ENCODE measurements at regions not wholly inside any gene's neighbourhood (a gene's known extent, or its start where the extent isn't known, plus 50 kb on each side); places are given as distances from the start of the nearest gene placed in this dataset.

DNA sequence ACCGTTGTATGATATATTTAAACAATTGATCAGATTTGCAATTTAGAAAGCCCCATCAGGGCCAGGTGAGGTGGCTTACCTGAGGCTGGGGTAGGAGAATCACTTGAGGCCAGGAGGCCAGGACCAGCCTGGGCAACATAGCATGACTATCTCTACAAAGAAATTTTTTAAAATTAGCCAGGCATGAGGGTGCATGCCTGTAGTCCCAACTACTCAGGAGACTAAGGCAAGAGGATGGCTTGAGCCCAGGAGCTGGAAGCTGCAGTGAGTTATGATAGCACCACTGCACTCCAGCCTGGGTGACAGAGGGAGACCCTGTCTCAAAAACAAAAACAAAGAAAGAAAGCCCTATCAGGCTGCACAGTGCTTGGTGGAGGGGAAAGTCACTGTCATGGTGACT, 159.9 kb upstream of the RAB4A start:
- Histone ChIP-seq H3K9me3 (replicated peaks) (no peaks in the 10 kb centered on the region), H3K27me3 (no peaks in the 10 kb centered on the region), H3K36me3 (no peaks in the 10 kb centered on the region), H3K4me3 (no peak overlapping the region), H3K27ac (no peak overlapping the region), H3K4me1 (peaks cover 74% of the 10 kb centered on the region)
- DNase-seq: no peak

DNA sequence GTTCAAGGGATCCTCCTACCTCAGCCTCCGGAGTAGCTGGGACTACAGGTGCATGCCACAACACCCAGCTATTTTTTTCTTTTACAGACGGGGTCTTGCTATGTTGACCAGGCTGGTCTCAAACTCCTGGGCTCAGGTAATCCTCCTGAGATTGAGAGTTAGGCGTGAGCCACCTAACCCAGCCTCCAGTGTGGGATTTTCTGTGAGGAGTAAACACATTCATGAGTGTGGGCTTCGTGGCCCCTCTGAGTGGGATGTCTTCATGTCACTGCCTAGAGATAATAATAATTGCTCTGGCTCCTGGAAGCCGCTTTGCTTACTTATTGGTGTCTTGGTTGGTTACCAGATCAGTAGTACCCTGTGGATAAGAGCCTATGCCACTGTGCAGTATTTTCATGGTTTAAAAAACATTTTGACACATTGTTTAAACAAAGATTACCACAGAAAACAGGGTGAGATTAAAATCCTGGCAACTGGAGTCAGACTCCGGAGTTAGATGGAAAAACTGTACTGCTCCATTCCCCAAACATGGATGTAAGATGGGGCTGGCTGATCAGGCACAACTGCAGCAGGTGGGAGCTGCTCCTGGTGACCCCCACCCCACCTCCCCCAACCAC, 159.1 kb upstream of the RAB4A start:
- DNase-seq: peak in 1 of 2 experiments; percentile 45

DNA sequence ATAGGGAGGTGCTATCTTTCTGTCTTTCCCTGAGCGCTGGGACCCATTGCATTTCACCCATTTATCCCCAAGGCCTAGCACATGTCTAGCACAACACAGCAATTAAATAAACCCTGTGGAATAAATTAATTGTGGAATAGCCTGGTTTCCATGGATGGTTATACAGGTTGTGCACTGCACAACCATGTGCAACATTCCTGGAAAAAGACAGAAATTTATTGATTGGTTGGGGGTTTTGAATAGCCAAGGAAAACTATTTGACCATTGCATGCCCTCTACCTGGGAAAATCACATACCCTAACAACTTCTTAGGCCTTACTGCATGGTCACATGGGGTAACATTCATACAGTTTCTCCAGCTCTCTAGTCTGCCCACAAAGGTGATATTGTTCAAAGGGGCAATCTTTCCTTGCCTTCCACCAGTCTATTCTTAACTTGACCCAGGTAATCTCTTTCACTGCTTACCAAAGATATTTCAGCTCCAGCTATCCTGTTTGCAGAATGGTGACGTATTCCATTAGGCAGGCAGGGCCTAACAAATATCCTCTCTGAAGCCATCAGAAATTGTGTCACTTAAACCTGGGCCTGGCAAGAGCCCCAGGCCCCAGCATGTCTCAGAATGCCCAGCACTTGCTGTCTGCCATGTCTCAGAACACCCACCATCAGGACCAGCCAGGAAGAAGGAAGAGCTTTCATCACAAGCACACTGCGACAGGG, 157.9 kb upstream of the RAB4A start:
- Histone ChIP-seq H3K27ac (no peak overlapping the region), H3K4me1 (peaks cover 72% of the 10 kb centered on the region), H3K4me3 (no peak overlapping the region), H3K9me3 (replicated peaks) (no peaks in the 10 kb centered on the region), H3K36me3 (no peaks in the 10 kb centered on the region), H3K27me3 (no peaks in the 10 kb centered on the region)
- no peak for DNase-seq

More for the DNA sequence above, 159.1 kb upstream of the RAB4A start:
- H3K4me1 ChIP-seq: peaks cover 75% of the 10 kb centered on the region
- no peak overlapping the region for H3K4me3 ChIP-seq
- H3K27ac ChIP-seq: no peak overlapping the region; the same call in 1 of the 2 replicates
- no peaks in the 10 kb centered on the region for H3K9me3 ChIP-seq (replicated peaks)
- H3K36me3 ChIP-seq: no peaks in the 10 kb centered on the region
- H3K27me3 ChIP-seq: no peaks in the 10 kb centered on the region

DNA sequence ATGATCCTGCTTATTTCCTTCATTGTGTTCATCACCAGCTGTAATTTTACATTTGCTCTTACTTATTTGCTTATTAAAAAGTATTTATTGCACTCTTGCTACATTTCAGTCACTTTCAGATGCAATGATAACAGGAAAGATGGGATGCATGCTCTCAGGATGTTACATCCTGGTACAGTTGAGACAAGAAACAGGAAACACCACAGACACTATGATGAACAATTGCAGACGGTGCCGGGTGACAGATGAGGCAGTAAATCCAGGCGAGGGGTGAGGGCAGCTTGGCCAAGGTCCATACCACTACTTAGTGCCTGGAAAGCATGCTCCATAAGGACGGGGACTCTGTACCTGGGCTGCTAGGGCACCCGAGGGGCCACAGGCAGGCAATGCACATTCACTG, 156.6 kb upstream of the RAB4A start:
- H3K27ac ChIP-seq: peak overlapping the region; percentile 64
- H3K36me3 ChIP-seq: no peaks in the 10 kb centered on the region
- H3K4me1 ChIP-seq: peaks cover 62% of the 10 kb centered on the region
- H3K4me3 ChIP-seq: no peak overlapping the region
- no peaks in the 10 kb centered on the region for H3K27me3 ChIP-seq
- H3K9me3 ChIP-seq (replicated peaks): no peaks in the 10 kb centered on the region
- peak; percentile 72 to 73 for DNase-seq

DNA sequence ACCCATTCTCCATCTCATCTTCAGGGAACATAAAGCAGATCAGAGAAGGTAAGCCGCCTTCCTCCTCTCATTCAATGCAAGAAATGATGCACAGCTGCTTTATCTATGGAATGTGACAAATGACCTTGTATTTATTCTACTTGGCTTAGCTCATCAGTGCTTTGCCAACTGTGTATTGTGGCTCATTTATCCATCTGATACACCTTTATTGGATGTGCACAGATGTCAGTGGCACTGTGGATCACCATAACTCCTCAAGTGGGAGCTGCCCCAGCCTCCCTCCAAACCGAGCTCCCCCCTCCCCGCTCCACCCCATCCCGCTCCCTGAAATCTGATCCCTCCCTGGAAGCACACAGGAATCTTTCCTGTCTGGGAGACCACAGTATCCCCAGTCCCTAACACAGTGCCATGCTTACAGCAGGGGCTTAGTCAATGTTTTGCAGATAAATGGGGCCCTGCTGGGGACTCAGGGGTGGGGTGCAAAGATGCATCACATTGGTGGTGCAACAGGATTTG, 156.0 kb upstream of the RAB4A start:
- peak overlapping the region; percentile 64 for H3K27ac ChIP-seq
- H3K36me3 ChIP-seq: no peaks in the 10 kb centered on the region
- H3K9me3 ChIP-seq (replicated peaks): no peaks in the 10 kb centered on the region
- H3K27me3 ChIP-seq: no peaks in the 10 kb centered on the region
- peak; percentile 85 to 90 for DNase-seq
- no peak overlapping the region for H3K4me3 ChIP-seq
- peaks cover 56% of the 10 kb centered on the region for H3K4me1 ChIP-seq

DNA sequence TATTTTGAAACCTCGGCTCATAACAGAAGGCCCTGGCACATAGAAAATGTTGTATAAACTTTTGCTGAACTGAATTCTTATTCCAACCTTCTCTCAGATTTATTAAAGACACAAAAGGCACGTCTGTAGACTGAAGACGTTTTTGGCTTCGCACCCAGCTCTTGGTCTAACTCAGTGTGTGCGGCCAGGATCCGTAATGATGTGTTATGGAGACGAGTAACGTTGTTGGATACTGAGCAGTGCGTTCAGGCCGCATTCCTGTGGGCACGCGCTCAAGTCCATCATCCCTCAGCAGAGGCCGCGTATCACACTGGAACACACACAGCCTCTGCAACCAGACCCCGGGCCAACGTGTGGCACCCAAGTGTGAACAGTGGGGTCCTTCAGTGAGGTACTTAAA, 154.8 kb upstream of the RAB4A start:
- H3K4me1 ChIP-seq: peaks cover 47% of the 10 kb centered on the region
- H3K27ac ChIP-seq: no peak overlapping the region; the same call in 1 of the 2 replicates
- H3K9me3 ChIP-seq (replicated peaks): no peaks in the 10 kb centered on the region
- no peak overlapping the region for H3K4me3 ChIP-seq
- no peaks in the 10 kb centered on the region for H3K27me3 ChIP-seq
- no peaks in the 10 kb centered on the region for H3K36me3 ChIP-seq
- DNase-seq: no peak

DNA sequence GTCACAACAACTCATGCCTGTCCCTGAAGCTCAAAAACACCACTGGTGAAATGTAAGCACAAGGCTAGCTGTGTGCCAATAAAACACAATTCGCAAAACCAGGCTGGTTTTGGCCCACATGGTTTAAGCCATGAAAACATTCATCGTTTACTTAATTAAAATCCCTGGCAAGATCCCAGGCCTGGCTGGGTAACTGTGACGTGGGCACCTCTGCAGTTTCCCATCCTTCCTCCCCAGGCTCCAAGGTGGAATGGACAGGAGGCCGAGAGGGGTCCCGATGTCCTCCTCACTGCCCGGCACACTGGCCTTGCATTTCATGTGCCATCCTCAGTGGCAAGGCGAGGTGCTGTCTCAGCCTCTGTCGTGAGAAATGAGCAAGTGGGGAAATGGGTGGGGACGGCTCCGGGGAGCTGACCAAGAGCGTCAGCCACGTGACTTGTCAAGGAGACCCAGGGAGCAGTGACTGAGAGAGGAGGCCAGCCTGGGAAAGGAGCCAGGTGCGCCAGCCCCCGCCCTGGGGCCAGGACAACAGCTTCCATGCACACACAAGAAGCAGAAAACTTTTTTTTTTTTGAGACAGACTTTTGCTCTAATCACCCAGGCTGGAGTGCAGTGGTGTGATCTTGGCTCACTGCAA, 153.1 kb upstream of the RAB4A start:
- H3K9me3 ChIP-seq (replicated peaks): no peaks in the 10 kb centered on the region
- no peak overlapping the region for H3K4me3 ChIP-seq
- H3K27me3 ChIP-seq: no peaks in the 10 kb centered on the region
- no peaks in the 10 kb centered on the region for H3K36me3 ChIP-seq
- peak; percentile 53 to 60 for DNase-seq
- peak overlapping the region; percentile 3; the same call in 1 of the 2 replicates for H3K27ac ChIP-seq
- H3K4me1 ChIP-seq: peaks cover 43% of the 10 kb centered on the region

DNA sequence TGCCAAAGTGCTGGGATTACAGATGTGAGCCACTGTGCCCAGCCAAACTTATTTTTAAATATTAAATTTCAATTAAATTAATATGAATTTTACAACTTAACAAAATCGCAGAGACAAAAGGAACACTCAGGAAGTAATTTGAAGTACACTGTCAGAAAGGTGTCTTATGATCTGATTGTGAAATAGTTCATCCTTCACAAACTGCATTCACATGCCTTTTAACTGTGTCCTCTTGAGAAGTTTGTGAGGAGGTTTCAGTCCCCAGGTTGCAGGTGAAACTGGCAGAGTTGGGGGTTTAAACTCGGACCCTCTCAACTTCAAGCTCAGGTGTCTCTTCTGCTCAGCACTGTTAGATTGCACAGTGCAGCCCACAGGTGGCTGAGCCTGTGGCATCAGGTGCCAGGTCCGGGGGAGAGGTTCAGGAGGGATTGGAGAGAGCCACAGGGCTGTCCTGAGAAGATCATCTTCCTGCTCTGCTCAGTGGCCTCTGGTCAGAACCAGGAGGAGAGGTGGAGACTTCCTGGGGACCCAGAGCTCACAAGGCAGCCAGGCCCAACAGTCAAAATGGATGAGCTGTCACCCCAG, 152.3 kb upstream of the RAB4A start:
- Histone ChIP-seq H3K4me1 (peaks cover 43% of the 10 kb centered on the region), H3K4me3 (no peak overlapping the region), H3K9me3 (replicated peaks) (no peaks in the 10 kb centered on the region), H3K27ac (no peak overlapping the region; the same call in 1 of the 2 replicates), H3K27me3 (no peaks in the 10 kb centered on the region), H3K36me3 (no peaks in the 10 kb centered on the region)
- DNase-seq: no peak

DNA sequence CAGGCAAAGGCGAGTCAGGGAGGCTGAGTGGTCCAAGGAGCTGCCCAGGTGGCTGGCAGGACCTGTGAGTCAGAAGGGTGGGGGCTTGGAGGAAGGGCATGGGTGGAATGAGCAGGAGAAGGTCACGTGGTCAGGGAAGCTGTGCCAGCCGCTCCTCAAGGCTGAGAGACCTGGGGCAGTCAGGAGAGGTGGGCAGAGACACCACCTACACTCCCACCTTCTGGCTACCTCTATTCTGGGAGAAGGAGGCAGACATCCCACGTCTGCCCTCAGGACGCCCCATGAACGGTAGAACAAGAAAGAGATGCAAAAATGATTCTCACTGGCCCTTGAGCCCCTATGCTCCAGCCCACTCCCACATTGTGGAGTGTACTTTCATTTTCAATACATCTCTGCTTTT, 151.8 kb upstream of the RAB4A start:
- no peaks in the 10 kb centered on the region for H3K36me3 ChIP-seq
- no peak for DNase-seq

DNA sequence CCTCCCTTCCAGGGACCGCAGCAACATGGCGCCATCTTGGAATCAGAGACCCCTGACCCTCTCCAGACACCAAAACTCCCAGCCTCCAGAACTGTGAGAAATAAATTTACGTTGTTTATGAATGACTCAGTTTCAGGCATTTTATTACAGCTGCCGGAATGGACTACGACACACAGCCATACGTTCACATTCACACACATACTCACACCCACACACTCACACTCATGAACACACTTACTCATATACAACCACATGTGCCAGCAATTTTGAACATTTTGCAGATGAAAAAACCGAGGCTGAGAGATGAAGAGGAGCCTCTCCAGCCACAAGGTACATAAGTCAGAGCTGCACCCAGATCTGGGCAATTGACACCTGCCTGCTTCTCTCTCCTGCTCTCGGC, 151.0 kb upstream of the RAB4A start:
- Histone ChIP-seq H3K4me3 (no peak overlapping the region), H3K27ac (no peak overlapping the region), H3K4me1 (peaks cover 29% of the 10 kb centered on the region), H3K9me3 (replicated peaks) (no peaks in the 10 kb centered on the region), H3K36me3 (no peaks in the 10 kb centered on the region), H3K27me3 (no peaks in the 10 kb centered on the region)
- DNase-seq: no peak

More for the DNA sequence above, 151.8 kb upstream of the RAB4A start:
- Histone ChIP-seq H3K9me3 (replicated peaks) (no peaks in the 10 kb centered on the region), H3K4me1 (peaks cover 37% of the 10 kb centered on the region), H3K27ac (no peak overlapping the region), H3K27me3 (no peaks in the 10 kb centered on the region), H3K4me3 (no peak overlapping the region)

DNA sequence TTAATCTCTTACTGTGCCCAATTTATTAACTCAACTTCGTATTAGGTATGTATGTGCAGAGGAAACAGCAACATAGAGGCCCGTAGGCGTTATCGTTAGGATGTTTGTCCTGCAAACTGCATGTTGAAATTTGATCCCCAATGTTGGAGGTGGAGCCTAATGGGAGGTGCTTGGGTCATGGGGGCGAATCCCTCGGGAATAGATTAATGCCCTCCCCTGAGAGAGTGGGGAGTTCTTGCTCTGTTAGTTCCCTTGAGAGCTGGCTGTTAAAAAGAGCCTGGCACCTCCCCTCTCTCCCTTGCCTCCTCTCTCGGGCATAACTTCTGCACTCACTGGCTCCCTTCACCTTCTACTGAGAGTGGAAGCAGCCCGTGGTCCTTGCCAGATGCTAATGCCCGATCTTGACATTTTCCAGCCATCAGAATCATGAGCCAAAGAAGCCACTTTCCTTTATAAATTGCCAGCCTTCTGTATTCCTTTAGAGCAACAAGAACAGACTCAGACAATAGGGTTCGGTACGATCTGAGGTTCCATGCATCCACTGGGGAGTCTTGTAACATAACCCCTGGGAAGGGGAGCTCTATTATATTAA, 149.0 kb upstream of the RAB4A start:
- H3K27ac ChIP-seq: no peak overlapping the region
- DNase-seq: peak in 1 of 2 experiments; percentile 44

DNA sequence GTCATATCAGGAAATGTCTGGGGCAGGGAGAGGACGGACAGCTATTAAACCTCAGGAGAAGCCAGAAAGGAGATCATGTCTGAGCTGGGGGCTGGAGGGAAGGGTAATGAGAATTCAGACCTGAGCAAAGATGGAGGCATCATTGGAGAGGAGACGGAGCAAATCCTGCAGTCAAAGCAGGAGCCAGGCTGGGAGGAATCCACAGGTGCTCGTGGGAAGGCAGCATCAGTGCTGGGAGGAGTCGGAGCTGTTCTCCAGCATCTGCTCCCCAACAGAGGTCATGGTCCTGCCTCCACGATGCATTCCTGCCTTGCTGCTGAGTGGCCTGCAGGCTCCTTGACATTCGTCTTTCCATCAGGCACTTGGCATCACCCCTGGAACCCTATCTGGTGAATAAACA, 148.3 kb upstream of the RAB4A start:
- Histone ChIP-seq H3K27ac (no peak overlapping the region), H3K27me3 (no peaks in the 10 kb centered on the region), H3K4me3 (no peak overlapping the region), H3K4me1 (peaks cover 18% of the 10 kb centered on the region), H3K9me3 (replicated peaks) (no peaks in the 10 kb centered on the region), H3K36me3 (no peaks in the 10 kb centered on the region)
- no peak for DNase-seq

More for the DNA sequence above, 149.0 kb upstream of the RAB4A start:
- no peaks in the 10 kb centered on the region for H3K9me3 ChIP-seq (replicated peaks)
- no peaks in the 10 kb centered on the region for H3K27me3 ChIP-seq
- peaks cover 16% of the 10 kb centered on the region for H3K4me1 ChIP-seq
- no peak overlapping the region for H3K4me3 ChIP-seq
- no peaks in the 10 kb centered on the region for H3K36me3 ChIP-seq

DNA sequence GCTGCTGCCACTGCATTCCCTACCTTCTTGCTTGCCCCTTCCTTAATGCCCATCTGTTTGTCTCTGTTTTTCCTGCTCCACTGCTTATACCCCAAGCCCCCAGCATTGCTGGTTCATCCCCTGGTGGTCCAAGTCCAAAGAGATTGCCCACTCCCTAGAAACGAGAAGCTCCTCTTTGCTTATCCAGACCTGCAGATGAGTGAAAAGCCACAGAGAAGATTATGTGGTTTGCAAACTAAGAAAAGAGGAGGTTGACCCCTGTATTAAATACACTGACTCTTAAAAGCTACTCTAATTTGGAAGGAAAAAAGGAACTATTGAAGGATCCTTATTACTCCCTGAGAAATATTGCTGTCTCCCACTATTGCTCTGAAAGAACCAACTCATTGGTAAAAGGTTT, 146.8 kb upstream of the RAB4A start:
- DNase-seq: no peak
- Histone ChIP-seq H3K4me1 (peaks cover 26% of the 10 kb centered on the region), H3K36me3 (no peaks in the 10 kb centered on the region), H3K4me3 (no peak overlapping the region), H3K27ac (no peak overlapping the region), H3K9me3 (replicated peaks) (no peaks in the 10 kb centered on the region), H3K27me3 (no peaks in the 10 kb centered on the region)

DNA sequence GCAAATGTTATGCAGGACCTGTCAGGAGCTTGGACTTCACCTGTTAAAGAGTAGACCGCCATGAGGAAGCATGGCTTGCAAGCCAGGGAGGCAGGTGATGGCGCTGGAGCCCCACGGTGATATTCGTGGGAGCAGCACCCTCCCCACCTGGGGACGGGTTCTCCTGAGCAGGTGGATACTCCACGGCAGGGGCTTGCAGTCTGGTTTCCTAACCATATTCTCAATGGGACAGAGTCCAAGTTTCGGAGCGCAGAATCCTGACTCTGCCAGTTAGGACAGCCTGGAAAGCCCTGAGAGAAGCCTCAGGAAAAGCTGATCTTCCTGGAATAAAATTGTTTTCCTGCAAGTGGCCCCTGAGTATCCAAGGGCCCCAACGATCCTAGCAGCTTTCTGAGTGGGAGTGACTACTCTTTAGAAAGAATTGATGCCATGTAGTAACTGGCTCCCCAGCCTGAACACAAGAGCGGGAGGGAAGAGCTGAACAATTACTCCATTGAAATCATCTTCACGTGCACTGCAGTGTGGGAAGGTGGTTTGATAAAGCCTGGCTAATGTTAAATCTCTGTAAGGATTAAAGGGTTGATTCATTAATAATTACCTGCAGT, 146.3 kb upstream of the RAB4A start:
- no peak overlapping the region for H3K4me3 ChIP-seq
- no peaks in the 10 kb centered on the region for H3K36me3 ChIP-seq
- H3K4me1 ChIP-seq: peaks cover 31% of the 10 kb centered on the region
- H3K27me3 ChIP-seq: no peaks in the 10 kb centered on the region
- no peaks in the 10 kb centered on the region for H3K9me3 ChIP-seq (replicated peaks)
- no peak overlapping the region for H3K27ac ChIP-seq
- DNase-seq: no peak
